HG02981 (cell line): ENCODE measurements at regions not wholly inside any gene's neighbourhood (a gene's known extent, or its start where the extent isn't known, plus 50 kb on each side); places are given as distances from the start of the nearest gene placed in this dataset.

Experiments used
- ATAC-seq: cut with Tn5 transposase; IDR thresholded peaks from one replicate; pipeline ENCODE4 v1.9.1; 2021; ENCODE audit warnings: mild to moderate bottlenecking, moderate library complexity; ENCODE audit not compliant: unreplicated experiment

- no peak for ATAC-seq
Observed at GRCh38 chr12:87689196-87689595, 340.0 kb downstream of the C12orf50 start.

GRCh38 chr12:87687362-87687761, 341.8 kb downstream of the C12orf50 start:
- no peak for ATAC-seq

- ATAC-seq: no peak
Observed at GRCh38 chr12:87685696-87686095, 343.5 kb downstream of the C12orf50 start.

GRCh38 chr12:87679251-87679650, 349.9 kb downstream of the C12orf50 start:
- ATAC-seq: no peak

- no peak for ATAC-seq
Observed at GRCh38 chr12:87678453-87678852, 350.7 kb downstream of the C12orf50 start.

- ATAC-seq: no peak
Observed at GRCh38 chr12:87676731-87677130, 352.5 kb downstream of the C12orf50 start.

- no peak for ATAC-seq
Observed at GRCh38 chr12:87671757-87672156, 357.4 kb downstream of the C12orf50 start.

- ATAC-seq: no peak
Observed at GRCh38 chr12:87670448-87670847, 358.8 kb downstream of the C12orf50 start.

GRCh38 chr12:87667378-87667777, 361.8 kb downstream of the C12orf50 start:
- no peak for ATAC-seq

GRCh38 chr12:87661786-87662377, 367.3 kb downstream of the C12orf50 start:
- ATAC-seq: peak; percentile 95

GRCh38 chr12:87660987-87661774, 368.0 kb downstream of the C12orf50 start:
- ATAC-seq: no peak

- no peak for ATAC-seq
Observed at GRCh38 chr12:87660291-87660690, 368.9 kb downstream of the C12orf50 start.

GRCh38 chr12:87656311-87656710, 372.9 kb downstream of the C12orf50 start:
- no peak for ATAC-seq

- no peak for ATAC-seq
Observed at GRCh38 chr12:87651670-87652425, 377.4 kb downstream of the C12orf50 start.

- no peak for ATAC-seq
Observed at GRCh38 chr12:87642245-87642644, 387.0 kb downstream of the C12orf50 start.

GRCh38 chr12:87618199-87618598, 411.0 kb downstream of the C12orf50 start:
- no peak for ATAC-seq

- no peak for ATAC-seq
Observed at GRCh38 chr12:87612996-87613395, 416.2 kb downstream of the C12orf50 start.

GRCh38 chr12:87608321-87608720, 420.9 kb downstream of the C12orf50 start:
- no peak for ATAC-seq

- no peak for ATAC-seq
Observed at GRCh38 chr12:87603727-87604126, 425.5 kb downstream of the C12orf50 start.

GRCh38 chr12:87599459-87599858, 429.7 kb downstream of the C12orf50 start:
- ATAC-seq: no peak

GRCh38 chr12:87597114-87597513, 432.1 kb downstream of the C12orf50 start:
- ATAC-seq: no peak

GRCh38 chr12:87596636-87597035, 432.6 kb downstream of the C12orf50 start:
- ATAC-seq: no peak
